Ishikawa (cell line): ENCODE measurements at regions not wholly inside any gene's neighbourhood (a gene's known extent, or its start where the extent isn't known, plus 50 kb on each side); places are given as distances from the start of the nearest gene placed in this dataset.

Experiments used
- CEBPB ChIP-seq: IDR thresholded peaks from 2 replicates; pipeline ENCODE4 v1.6.1; 2012
- CREB1 ChIP-seq: IDR thresholded peaks from 2 replicates; pipeline ENCODE4 v1.6.1; 2012; ENCODE audit warnings: low read depth
- EGR1 ChIP-seq: IDR thresholded peaks from 2 replicates; pipeline ENCODE4 v1.6.1; 2012
- EP300 ChIP-seq: IDR thresholded peaks from 2 replicates; pipeline ENCODE4 v1.6.1; 2012; ENCODE audit warnings: borderline replicate concordance
- FOXM1 ChIP-seq: IDR thresholded peaks from 2 replicates; pipeline ENCODE4 v1.6.1; 2012; ENCODE audit warnings: low read depth, borderline replicate concordance
- MAX ChIP-seq: IDR thresholded peaks from 2 replicates; pipeline ENCODE4 v1.6.1; 2012
- NFIC ChIP-seq: IDR thresholded peaks from 2 replicates; pipeline ENCODE4 v1.6.1; 2012
- RAD21 ChIP-seq: IDR thresholded peaks from 2 replicates; pipeline ENCODE4 v1.6.1; 2012; ENCODE audit warnings: low read depth
- REST ChIP-seq: IDR thresholded peaks from 2 replicates; pipeline ENCODE4 v1.6.1; 2012; ENCODE audit warnings: low read depth, mild to moderate bottlenecking
- TAF1 ChIP-seq: IDR thresholded peaks from 2 replicates; pipeline ENCODE4 v1.6.1; 2012; ENCODE audit warnings: low read depth, mild to moderate bottlenecking
- TEAD4 ChIP-seq: IDR thresholded peaks from 2 replicates; pipeline ENCODE4 v1.6.1; 2012
- USF1 ChIP-seq: IDR thresholded peaks from 2 replicates; pipeline ENCODE4 v1.6.1; 2012
- YY1 ChIP-seq: IDR thresholded peaks from 2 replicates; pipeline ENCODE4 v1.6.1; 2012; ENCODE audit warnings: low read depth

GRCh38 chr21:16568244-16568643, 838.5 kb downstream of the USP25 start:
- TF ChIP-seq TAF1 (no peak), CEBPB (no peak), YY1 (no peak), EP300 (no peak), MAX (no peak), REST (no peak), USF1 (no peak), CREB1 (no peak), FOXM1 (no peak), RAD21 (no peak), EGR1 (no peak), TEAD4 (no peak), NFIC (no peak)
